GM18858 (cell line): ENCODE measurements at regions not wholly inside any gene's neighbourhood (a gene's known extent, or its start where the extent isn't known, plus 50 kb on each side); places are given as distances from the start of the nearest gene placed in this dataset.
"Not testable (repeated sequence)": the region's sequence is repeated elsewhere in the genome, so short reads cannot be mapped to it uniquely, and the experiment has no call there.

Experiments used
- ATAC-seq: cut with Tn5 transposase; IDR thresholded peaks from one replicate; pipeline ENCODE4 v1.9.1; 2021; ENCODE audit not compliant: unreplicated experiment

GRCh38 chrX:769796-770195 lies 139.2 kb downstream of the SHOX start:
- ATAC-seq = no peak

DNA sequence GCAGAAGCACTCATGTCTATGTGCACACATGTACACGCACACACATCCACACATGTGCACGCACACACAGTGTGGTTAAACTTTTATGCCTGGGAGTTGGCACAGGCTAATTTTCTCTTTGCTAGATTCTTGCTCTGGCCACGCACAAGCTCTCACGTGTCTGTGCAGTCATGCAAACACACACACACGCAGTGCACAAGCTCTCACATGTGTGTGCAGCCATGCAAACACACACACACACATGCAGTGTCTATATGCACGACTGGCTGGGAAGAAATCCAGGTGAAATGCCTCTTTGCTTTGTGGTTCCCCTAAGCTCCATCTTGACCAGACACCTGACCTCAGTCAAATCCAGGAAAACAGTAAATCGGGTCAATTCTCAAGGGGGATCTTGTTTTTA lies 138.0 kb downstream of the SHOX start:
- ATAC-seq = no peak

DNA sequence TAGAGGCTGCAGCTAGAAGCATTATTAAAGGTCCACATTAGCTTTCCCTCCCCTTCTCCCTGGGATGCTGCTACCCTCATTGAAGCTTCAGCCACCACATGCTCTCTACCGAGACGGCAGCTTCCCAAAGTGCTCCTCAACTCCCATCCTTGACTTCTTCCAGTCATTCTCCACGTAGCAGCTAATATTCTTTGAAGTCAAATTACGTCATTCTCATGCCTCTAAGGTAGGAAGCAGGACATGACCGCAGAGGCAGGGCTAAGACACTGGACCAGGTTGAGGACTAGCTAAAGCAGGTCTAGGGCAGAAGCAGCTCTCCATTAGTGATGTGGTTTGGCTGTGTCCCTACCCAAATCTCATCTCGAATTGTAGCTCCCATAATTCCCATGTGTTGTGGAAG lies 128.3 kb downstream of the SHOX start:
- ATAC-seq = no peak

- no peak for ATAC-seq
These were observed 120.2 kb downstream of the SHOX start for GRCh38 chrX:750812-751211.

GRCh38 chrX:750263-750662 lies 119.7 kb downstream of the SHOX start:
- no peak for ATAC-seq

DNA sequence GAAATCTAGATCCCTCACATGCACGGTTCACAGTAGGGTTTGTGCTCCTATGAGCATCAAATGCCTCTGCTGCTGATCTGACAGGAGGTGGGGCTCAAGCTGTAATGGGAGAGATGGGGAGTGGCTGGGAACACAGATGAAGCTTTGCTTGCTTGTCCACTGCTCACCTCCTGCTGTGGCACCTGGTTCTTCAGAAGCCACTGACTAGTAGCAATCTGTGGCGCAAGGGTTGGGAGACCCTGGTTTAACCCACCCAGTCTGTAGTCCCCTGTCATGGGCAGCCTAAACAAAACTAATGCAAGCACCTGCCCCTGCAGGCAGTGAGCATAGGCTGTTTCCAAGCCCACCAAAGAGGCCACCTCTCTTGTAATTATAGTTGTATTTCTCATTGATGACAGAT lies 116.6 kb downstream of the SHOX start:
- no peak for ATAC-seq

- no peak for ATAC-seq
These were observed 109.0 kb downstream of the SHOX start for GRCh38 chrX:739611-740010.

DNA sequence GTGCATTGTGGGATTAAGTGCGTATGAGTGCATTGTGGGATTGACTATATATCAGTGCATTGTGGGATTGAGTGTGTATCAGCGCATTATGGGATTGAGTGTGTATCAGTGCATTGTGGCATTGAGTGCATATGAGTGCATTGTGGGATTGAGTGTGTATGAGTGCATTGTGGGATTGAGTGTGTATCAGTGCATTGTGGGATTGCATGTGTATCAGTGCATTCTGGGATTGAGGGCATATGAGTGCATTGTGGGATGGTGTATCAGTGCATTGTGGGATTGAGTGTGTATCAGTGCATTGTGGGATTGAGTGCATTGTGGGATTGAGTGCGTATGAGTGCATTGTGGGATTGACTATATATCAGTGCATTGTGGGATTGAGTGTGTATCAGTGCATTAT lies 106.4 kb downstream of the SHOX start:
- ATAC-seq = not testable (repeated sequence)

DNA sequence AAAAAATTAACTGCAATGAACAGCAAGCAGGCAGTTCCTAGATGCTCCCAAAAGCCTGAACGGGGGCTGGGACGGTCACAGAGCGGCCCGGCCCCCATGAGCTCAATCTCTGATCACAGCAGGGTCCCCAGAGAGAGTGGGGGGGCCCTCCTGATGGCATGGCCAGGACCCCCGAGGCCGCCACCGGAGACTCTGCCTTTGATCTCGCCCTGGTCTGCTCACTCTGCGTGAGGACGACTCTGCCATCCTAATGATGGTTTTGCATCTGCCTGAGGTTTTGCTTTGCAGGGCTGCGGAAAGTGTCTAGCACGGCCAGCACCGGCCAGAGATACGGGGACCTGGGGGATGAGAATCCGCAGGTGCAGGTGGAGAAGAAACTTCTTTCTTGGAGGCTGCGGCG lies 103.8 kb downstream of the SHOX start:
- ATAC-seq = no peak

DNA sequence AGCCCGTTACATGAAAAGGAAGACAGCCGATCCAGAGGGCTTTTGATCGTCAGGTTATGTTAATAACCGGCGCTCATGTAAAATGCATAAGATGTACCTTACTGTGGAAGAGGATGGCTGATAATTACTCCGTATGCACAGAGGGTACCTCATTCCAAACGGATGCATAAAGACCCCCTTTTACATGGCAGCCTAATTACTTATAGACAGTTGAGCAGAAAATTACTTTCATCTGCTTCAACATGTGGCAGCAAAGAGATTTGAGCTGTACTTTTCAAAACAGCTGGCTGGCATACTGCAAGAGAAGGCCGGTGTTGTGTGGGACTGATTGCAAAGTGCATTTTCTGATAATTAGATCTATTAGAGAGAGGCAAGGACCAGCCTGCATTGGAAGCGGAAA lies 103.4 kb downstream of the SHOX start:
- no peak for ATAC-seq

DNA sequence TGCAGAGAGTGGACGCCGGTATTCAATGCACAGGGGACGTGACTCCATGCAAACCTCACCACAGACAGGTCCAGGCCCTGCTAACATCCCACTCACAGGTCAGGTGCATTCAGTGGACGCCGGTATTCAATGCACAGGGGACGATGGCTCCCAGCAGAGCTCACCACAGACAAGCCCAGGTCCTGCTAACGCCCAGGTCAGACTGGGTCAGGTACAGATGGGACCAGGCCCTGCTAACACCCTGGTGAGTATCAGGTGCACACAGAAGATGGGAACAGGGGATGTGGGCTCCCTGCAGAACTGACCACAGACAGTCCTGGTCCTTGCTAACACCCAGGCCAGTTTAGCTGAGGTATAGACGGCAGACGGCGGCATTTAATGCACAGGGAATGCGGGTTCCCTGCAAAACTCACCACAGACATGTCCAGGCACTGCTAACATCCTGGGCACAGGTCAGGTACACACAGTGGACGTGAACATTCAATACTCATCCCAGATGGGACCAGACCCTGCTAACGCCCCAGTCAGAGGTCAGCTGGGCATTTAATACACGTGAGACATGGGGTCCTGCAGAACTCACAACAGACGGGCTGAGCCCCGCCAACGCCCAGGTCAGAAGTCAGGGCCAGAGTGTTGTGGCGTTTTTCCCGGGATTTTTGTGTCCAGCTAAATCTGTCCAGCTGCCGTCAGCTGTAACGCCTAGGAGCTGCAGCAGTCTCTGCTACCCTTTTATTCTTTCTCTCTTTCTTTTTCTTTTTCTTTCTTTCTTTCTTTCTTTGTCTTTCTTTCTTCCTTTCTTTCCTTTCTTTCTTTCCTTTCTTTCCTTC lies 99.2 kb downstream of the SHOX start:
- ATAC-seq = no peak

GRCh38 chrX:729101-729500 lies 98.5 kb downstream of the SHOX start:
- ATAC-seq = not testable (repeated sequence)

GRCh38 chrX:728639-729038 lies 98.0 kb downstream of the SHOX start:
- not testable (repeated sequence) for ATAC-seq

GRCh38 chrX:727738-728621 lies 97.4 kb downstream of the SHOX start:
- ATAC-seq = no peak

- ATAC-seq = no peak
These were observed 95.4 kb downstream of the SHOX start for GRCh38 chrX:725971-726370.

- no peak for ATAC-seq
These were observed 93.7 kb downstream of the SHOX start for GRCh38 chrX:724256-724655.

- no peak for ATAC-seq
These were observed 93.2 kb downstream of the SHOX start for GRCh38 chrX:723781-724180.

DNA sequence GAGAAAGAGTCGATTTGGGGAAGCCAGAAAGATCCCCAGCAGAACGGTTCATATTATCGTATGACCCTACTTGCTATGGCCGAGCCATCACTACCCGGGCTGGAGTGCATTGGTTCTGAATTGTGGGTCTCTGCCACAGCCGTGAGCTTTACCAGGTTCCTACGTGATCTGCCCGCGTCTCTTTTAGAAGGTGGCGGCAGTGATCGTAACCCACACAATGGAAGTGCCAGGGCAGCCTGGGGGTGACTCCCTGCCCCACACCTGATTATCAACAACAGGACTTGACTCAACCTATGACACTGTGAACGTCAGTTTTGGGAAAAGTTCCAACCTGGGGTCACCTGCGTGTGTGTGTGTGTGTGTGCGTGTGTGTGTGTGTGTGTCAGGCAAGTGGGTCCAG lies 90.8 kb downstream of the SHOX start:
- ATAC-seq = no peak

DNA sequence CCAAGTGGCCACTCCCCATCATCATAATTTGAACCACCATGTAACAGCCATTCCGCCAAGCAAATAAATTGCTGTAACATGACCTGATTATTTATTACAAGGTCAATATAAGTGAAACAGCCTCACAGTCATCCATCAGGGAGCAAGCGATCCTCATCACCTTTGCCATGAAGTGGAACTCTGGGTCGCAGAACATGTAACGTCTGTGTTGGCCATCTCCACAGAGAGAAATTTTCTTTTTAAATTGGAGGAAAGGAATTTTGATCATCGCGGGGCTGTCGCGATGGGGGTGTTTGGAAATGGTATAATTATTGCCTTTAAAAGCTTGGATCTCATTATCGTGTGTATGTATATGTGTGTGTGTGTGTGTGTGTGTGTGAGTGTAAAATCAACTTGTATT lies 90.2 kb downstream of the SHOX start:
- ATAC-seq = no peak

- ATAC-seq = no peak
These were observed 89.7 kb downstream of the SHOX start for GRCh38 chrX:720250-720649.

DNA sequence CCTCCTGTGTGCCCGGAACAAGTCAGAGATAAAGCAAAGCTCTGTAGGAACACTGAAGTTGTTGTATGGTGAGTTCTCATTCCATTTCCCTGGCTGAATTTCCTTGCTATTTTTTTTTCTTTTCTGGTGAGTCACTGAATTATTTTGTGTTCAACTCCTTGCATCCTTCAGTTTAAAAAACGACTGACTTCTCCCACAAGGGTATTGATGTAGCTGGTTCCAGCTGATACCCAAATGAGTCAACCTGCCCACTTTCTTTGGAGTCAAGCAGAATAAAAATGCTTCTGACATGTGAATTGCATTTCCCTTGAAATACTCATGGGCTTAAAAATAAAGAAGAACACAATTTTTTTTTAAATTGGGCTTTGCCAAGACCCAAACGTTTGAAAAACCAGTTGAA lies 85.5 kb downstream of the SHOX start:
- no peak for ATAC-seq

DNA sequence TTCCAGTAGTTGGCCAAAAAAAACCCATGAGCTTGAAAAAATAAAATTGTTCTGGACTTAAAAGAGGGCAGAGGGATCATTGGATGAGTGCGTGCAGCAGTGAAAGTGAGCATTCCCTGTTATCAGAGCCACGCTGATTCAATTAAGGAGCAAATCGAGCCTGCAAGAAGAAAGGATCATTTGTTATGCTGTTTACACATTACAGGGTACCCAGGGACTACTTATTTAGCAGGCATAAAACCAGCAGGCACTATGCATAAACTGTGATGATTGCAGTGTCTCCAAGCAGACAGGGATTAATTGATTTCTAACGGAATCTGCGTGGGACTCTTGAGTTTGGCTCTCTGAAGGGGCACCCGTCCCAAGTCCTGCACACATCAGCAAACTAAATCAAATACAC lies 83.5 kb downstream of the SHOX start:
- no peak for ATAC-seq
